Activated CD8-positive, alpha-beta T cell treated with anti-CD3 and anti-CD28 coated beads for 36 hours (primary cell): ENCODE measurements at regions not wholly inside any gene's neighbourhood (a gene's known extent, or its start where the extent isn't known, plus 50 kb on each side); places are given as distances from the start of the nearest gene placed in this dataset.

ENCODE experiments used
- ATAC-seq: fragments of 200-7000 bp; cut with Tn5 transposase; one replicate; pipeline ENCODE4 v1.10.0; 2021; ENCODE audit warnings: mild to moderate bottlenecking, moderate library complexity
- CTCF ChIA-PET: fragments of 350-600 bp; sonication (Branson Sonifier 250); formaldehyde crosslinking; loops from one replicate; lab custom pipeline; 2021; ENCODE audit warnings: antibody characterized with exemption; lab: Charles Lee
- POLR2A ChIA-PET: fragments of 350-600 bp; sonication (Branson Sonifier 250); formaldehyde crosslinking; loops from one replicate; lab custom pipeline; 2021; ENCODE audit warnings: antibody characterized with exemption; lab: Charles Lee
- DNase-seq: peaks from one replicate; pipeline ENCODE4 v3.0.0-alpha.2; 2020
- H3K27ac Mint-ChIP-seq: one replicate; pipeline ENCODE4 v1.8.0; 2021; ENCODE audit warnings: mild to moderate bottlenecking, mixed read lengths
- H3K27me3 Mint-ChIP-seq: one replicate; pipeline ENCODE4 v1.8.0; 2021; ENCODE audit warnings: mixed read lengths
- H3K36me3 Mint-ChIP-seq: one replicate; pipeline ENCODE4 v1.8.0; 2021; ENCODE audit warnings: low read depth, mixed read lengths
- H3K4me1 Mint-ChIP-seq: one replicate; pipeline ENCODE4 v1.8.0; 2021; ENCODE audit warnings: low read depth, mixed read lengths
- H3K4me3 Mint-ChIP-seq: one replicate; pipeline ENCODE4 v1.8.0; 2021; ENCODE audit warnings: mild to moderate bottlenecking, moderate library complexity, mixed read lengths
- H3K9me3 Mint-ChIP-seq: one replicate; pipeline ENCODE4 v1.8.0; 2021; ENCODE audit warnings: mixed read lengths
- CTCF ChIP-seq: fragments of 200-600 bp; IDR thresholded peaks from one replicate; pipeline ENCODE4 v1.8.0; 2022; ENCODE audit warnings: antibody characterized with exemption, mild to moderate bottlenecking
- intact Hi-C: fragments of 100-400 bp; cut with micrococcal nuclease; formaldehyde crosslinking; loops from one replicate; pipeline ENCODE4 v1.10.0; 2022

GRCh38 chr2:22690096-22690495 is 694.9 kb upstream of the KLHL29 start:
- Mint-ChIP-seq H3K9me3 (peaks cover 3% of the 10 kb centered on the region), H3K27me3 (no peaks in the 10 kb centered on the region), H3K36me3 (no peaks in the 10 kb centered on the region), H3K4me3 (no peak overlapping the region), H3K4me1 (no peaks in the 10 kb centered on the region), H3K27ac (no peak overlapping the region)
- CTCF ChIA-PET = no interaction called here
- POLR2A ChIA-PET = no interaction called here
- intact Hi-C loops = no loop called here
- TF ChIP-seq CTCF = no peak
- no peak for ATAC-seq
- no peak for DNase-seq

- Mint-ChIP-seq H3K9me3 (peaks cover 3% of the 10 kb centered on the region), H3K27ac (no peak overlapping the region), H3K27me3 (no peaks in the 10 kb centered on the region), H3K4me1 (no peaks in the 10 kb centered on the region), H3K4me3 (no peak overlapping the region), H3K36me3 (no peaks in the 10 kb centered on the region)
- POLR2A ChIA-PET = no interaction called here
- ATAC-seq = no peak
- CTCF ChIA-PET = no interaction called here
- no peak for DNase-seq
- TF ChIP-seq CTCF = no peak
- intact Hi-C loops = no loop called here
These were observed 693.3 kb upstream of the KLHL29 start for GRCh38 chr2:22691666-22692065.

- Mint-ChIP-seq H3K27ac (no peak overlapping the region), H3K4me3 (no peak overlapping the region), H3K9me3 (peaks cover 3% of the 10 kb centered on the region), H3K27me3 (no peaks in the 10 kb centered on the region), H3K4me1 (no peaks in the 10 kb centered on the region), H3K36me3 (no peaks in the 10 kb centered on the region)
- CTCF ChIA-PET = no interaction called here
- DNase-seq (no peak), ATAC-seq (no peak)
- intact Hi-C loops = no loop called here
- POLR2A ChIA-PET = no interaction called here
- no peak for TF ChIP-seq CTCF
These were observed 692.2 kb upstream of the KLHL29 start for GRCh38 chr2:22692746-22693145.

- no peaks in the 10 kb centered on the region for H3K36me3 Mint-ChIP-seq
These were observed 690.7 kb upstream of the KLHL29 start for GRCh38 chr2:22694300-22694699.

GRCh38 chr2:22694856-22695255 is 690.1 kb upstream of the KLHL29 start:
- intact Hi-C loops = no loop called here
- DNase-seq (no peak), ATAC-seq (no peak)
- H3K4me1 Mint-ChIP-seq = no peaks in the 10 kb centered on the region
- TF ChIP-seq CTCF = no peak
- no peaks in the 10 kb centered on the region for H3K36me3 Mint-ChIP-seq
- no peak overlapping the region for H3K4me3 Mint-ChIP-seq
- no peak overlapping the region for H3K27ac Mint-ChIP-seq
- ChIA-PET CTCF (no interaction called here), POLR2A (no interaction called here)
- no peaks in the 10 kb centered on the region for H3K27me3 Mint-ChIP-seq
- peaks cover 3% of the 10 kb centered on the region for H3K9me3 Mint-ChIP-seq

More at GRCh38 chr2:22694300-22694699, 690.7 kb upstream of the KLHL29 start:
- DNase-seq (no peak), ATAC-seq (no peak)
- POLR2A ChIA-PET = no interaction called here
- CTCF ChIA-PET = no interaction called here
- intact Hi-C loops = no loop called here
- H3K9me3 Mint-ChIP-seq = peaks cover 3% of the 10 kb centered on the region
- H3K27me3 Mint-ChIP-seq = no peaks in the 10 kb centered on the region
- no peak overlapping the region for H3K27ac Mint-ChIP-seq
- TF ChIP-seq CTCF = no peak
- H3K4me3 Mint-ChIP-seq = no peak overlapping the region
- no peaks in the 10 kb centered on the region for H3K4me1 Mint-ChIP-seq
